Adrenal gland (tissue), 9 donors: ENCODE measurements at regions not wholly inside any gene's neighbourhood (a gene's known extent, or its start where the extent isn't known, plus 50 kb on each side); places are given as distances from the start of the nearest gene placed in this dataset.

ENCODE experiments used
- DNase-seq, 7 donors: peaks; one replicate each; pipeline ENCODE4 v3.0.0-alpha.2; 2019 to 2020
- H3K27ac ChIP-seq, 5 donors: fragments of 200-600 bp; sonication (generic) in 4 of 5; 1 replicate in 3 of 5; 2 replicates in 2 of 5; pipeline versions ENCODE4 v1.5.1 to v1.8.0; 2016 to 2020; ENCODE audit warnings: mild to moderate bottlenecking in 1 of 5
- H3K27me3 ChIP-seq: fragments of 200-600 bp; 2 replicates; pipeline ENCODE4 v1.8.0; 2021
- H3K36me3 ChIP-seq, 2 donors: fragments of 200-600 bp; replicated peaks in 1 of 2; 1 replicate in 1 of 2; 2 replicates in 1 of 2; pipeline versions ENCODE4 v1.5.1 to v1.8.0; 2018 to 2022
- H3K4me1 ChIP-seq, 2 donors: fragments of 200-600 bp; replicated peaks in 1 of 2; 1 replicate in 1 of 2; 2 replicates in 1 of 2; pipeline versions ENCODE4 v1.5.1 to v1.8.0; 2018 to 2021
- H3K4me3 ChIP-seq, 4 donors: fragments of 200-600 bp; sonication (generic) in 3 of 4; one replicate each; pipeline ENCODE4 v1.5.1; 2016 to 2018
- H3K9me3 ChIP-seq, 3 donors: fragments of 200-600 bp; sonication (generic) in 1 of 3; replicated peaks in 1 of 3; 1 replicate in 2 of 3; 2 replicates in 1 of 3; pipeline versions ENCODE4 v1.5.1 to v1.8.0; 2016 to 2021
- POLR2A ChIP-seq, 2 donors: fragments of 450-650 bp; IDR thresholded peaks; one replicate each; pipeline ENCODE4 v1.6.1; 2017; ENCODE audit warnings: antibody characterized with exemption in 2 of 2, mild to moderate bottlenecking in 2 of 2, moderate library complexity in 1 of 2
- WGBS, 4 donors: extraction: QIAGEN DNeasy Blood & Tissue Kit in 2 of 4; methylation state at CpG; one replicate each; pipeline versions ENCODE4 v1.1.5 to v1.1.7; 2013 to 2017; 5-methylcytosine and 5-hydroxymethylcytosine counted together
- intact Hi-C, 2 donors: fragments of 100-400 bp; cut with DNase I; formaldehyde crosslinking; loops; one replicate each; pipeline versions ENCODE4 v1.14.1 to v1.15.0; 2022 to 2023
- TF ChIP-seq, protein P1 (sequence below), 6 experiments: fragments of 450-650 bp in 4 of 6; fragments of 200-600 bp in 2 of 6; sonication (generic) in 1 of 6; IDR thresholded peaks; 1 replicate in 5 of 6; 2 replicates in 1 of 6; pipeline versions ENCODE4 v1.5.1 to v1.8.0; 2016 to 2021; ENCODE audit warnings: antibody characterized with exemption in 6 of 6, mild to moderate bottlenecking in 2 of 6, moderate library complexity in 1 of 6
- donor health status: healthy with polysubstance abuse.
- donor health status: Bipolar disorder and iron deficiency.
- donor health status: DM: yes; HTN: yes; CAD: no.
- donor health status: DM: no; HTN: no; CAD: no.
- donor health status: DM: no; HTN: no; CAD: no.

DNA sequence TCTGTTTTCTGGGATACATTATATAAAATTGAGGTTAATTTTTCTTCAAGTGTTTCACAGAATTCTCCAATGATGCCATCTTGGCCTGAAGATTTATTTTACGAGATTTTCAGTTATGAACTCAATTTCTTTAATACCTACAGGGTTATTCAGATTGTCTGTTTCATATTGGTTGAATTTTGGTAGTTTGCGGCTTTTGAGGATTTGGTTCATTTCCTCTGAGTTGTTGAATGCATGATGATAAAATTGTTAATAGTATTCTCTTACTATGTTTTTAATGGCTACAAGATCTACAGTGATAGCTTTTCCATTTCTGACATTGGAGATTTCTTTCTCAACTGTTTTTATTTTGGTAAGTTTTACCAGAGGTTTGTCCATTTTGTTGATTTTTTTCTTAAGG, 63.9 kb upstream of the PTPRG start:
- no peak for DNase-seq
- WGBS, 4 donors = 89 to 95% (median 90%) methylated on average over 2 of the region's 2 CpGs
- Histone ChIP-seq H3K27me3 (no peaks in the 10 kb centered on the region), H3K4me3 (no peak overlapping the region), H3K4me1 (no peaks in the 10 kb centered on the region), H3K9me3 (peaks cover 0 to 3% (median 0%) of the 10 kb centered on the region in 3 donors), H3K36me3 (no peaks in the 10 kb centered on the region), H3K27ac (no peak overlapping the region)
- TF ChIP-seq, protein P1, sequence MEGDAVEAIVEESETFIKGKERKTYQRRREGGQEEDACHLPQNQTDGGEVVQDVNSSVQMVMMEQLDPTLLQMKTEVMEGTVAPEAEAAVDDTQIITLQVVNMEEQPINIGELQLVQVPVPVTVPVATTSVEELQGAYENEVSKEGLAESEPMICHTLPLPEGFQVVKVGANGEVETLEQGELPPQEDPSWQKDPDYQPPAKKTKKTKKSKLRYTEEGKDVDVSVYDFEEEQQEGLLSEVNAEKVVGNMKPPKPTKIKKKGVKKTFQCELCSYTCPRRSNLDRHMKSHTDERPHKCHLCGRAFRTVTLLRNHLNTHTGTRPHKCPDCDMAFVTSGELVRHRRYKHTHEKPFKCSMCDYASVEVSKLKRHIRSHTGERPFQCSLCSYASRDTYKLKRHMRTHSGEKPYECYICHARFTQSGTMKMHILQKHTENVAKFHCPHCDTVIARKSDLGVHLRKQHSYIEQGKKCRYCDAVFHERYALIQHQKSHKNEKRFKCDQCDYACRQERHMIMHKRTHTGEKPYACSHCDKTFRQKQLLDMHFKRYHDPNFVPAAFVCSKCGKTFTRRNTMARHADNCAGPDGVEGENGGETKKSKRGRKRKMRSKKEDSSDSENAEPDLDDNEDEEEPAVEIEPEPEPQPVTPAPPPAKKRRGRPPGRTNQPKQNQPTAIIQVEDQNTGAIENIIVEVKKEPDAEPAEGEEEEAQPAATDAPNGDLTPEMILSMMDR (IDR thresholded peaks at IDR 0.05) = no peak
- no peak for TF ChIP-seq POLR2A (IDR thresholded peaks at IDR 0.05)
- intact Hi-C loops = no loop called here

DNA sequence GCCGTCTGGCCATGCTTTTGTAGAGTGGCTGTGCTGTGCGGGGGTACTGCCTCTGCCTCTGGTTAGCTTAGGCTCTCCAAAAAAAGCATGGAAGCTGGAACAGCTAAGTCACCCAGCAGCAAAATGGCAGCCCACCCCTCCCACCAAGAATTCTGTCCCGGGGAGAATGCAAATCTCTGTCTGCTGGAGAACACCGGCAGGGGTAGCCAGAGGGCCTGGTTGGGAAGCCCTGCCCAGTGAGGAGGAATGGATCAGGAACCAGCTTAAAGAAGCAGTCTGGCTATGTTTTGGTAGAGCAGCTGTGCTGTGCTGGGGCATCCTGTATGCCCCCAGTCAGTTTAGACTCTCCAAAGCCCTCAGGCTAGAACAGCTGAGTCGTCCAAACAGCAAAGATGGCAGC, 56.2 kb upstream of the PTPRG start:
- no peaks in the 10 kb centered on the region for H3K36me3 ChIP-seq
- no peak for DNase-seq
- no peaks in the 10 kb centered on the region for H3K4me1 ChIP-seq
- no peak overlapping the region for H3K4me3 ChIP-seq
- no peaks in the 10 kb centered on the region for H3K27me3 ChIP-seq
- intact Hi-C loops = no loop called here
- no peak for TF ChIP-seq POLR2A (IDR thresholded peaks at IDR 0.05)
- TF ChIP-seq, protein P1 (IDR thresholded peaks at IDR 0.05) = no peak
- WGBS, 4 donors = 74 to 82% (median 78%) methylated on average over 3 to 5 of the region's 5 CpGs
- H3K27ac ChIP-seq = no peak overlapping the region
- peaks cover 0 to 3% (median 0%) of the 10 kb centered on the region in 3 donors for H3K9me3 ChIP-seq

DNA sequence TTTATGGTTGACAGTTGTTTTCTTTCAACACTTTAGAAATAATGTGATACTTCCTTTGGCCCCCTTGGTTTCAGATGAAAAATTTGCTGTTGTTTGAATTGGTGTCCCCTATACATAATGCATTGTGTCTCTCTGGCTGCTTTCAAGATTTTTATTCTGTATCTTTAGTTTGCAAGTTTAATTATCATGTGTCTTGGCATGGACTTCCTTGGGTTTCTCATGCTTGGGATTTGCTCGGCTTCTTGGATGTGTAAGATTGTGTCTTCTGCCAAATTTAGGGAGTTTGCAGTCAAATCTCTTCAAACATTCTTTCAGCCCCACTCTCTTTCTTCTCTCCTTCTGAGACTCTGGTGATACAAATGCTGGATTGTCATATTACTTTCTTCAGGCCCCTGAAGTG, 53.4 kb upstream of the PTPRG start:
- Histone ChIP-seq H3K4me1 (no peaks in the 10 kb centered on the region), H3K36me3 (no peaks in the 10 kb centered on the region), H3K27ac (no peak overlapping the region), H3K4me3 (no peak overlapping the region), H3K27me3 (no peaks in the 10 kb centered on the region), H3K9me3 (no peaks in the 10 kb centered on the region)
- TF ChIP-seq, protein P1 (IDR thresholded peaks at IDR 0.05) = no peak
- TF ChIP-seq POLR2A (IDR thresholded peaks at IDR 0.05) = no peak
- no peak for DNase-seq
- intact Hi-C loops = no loop called here
- 78 to 89% (median 83%) methylated on average over 1 of the region's 1 CpG for WGBS, 4 donors
